OCI-LY7 (cell line): ENCODE measurements at regions not wholly inside any gene's neighbourhood (a gene's known extent, or its start where the extent isn't known, plus 50 kb on each side); places are given as distances from the start of the nearest gene placed in this dataset.

Source experiments
- CTCF ChIP-seq: fragments of 200-600 bp; sonication (generic); conservative IDR thresholded peaks from 2 replicates; pipeline ENCODE4 v1.5.1; 2014; ENCODE audit warnings: mild to moderate bottlenecking, antibody characterized with exemption, low read length, moderate library complexity, mixed read lengths
- EZH2phosphoT487 ChIP-seq: fragments of 200-600 bp; sonication (generic); IDR thresholded peaks from 2 replicates; pipeline ENCODE4 v1.6.1; 2018; ENCODE audit warnings: low read depth, borderline replicate concordance, mild to moderate bottlenecking, mixed run types, antibody characterized with exemption, low read length, moderate library complexity, mixed read lengths

DNA sequence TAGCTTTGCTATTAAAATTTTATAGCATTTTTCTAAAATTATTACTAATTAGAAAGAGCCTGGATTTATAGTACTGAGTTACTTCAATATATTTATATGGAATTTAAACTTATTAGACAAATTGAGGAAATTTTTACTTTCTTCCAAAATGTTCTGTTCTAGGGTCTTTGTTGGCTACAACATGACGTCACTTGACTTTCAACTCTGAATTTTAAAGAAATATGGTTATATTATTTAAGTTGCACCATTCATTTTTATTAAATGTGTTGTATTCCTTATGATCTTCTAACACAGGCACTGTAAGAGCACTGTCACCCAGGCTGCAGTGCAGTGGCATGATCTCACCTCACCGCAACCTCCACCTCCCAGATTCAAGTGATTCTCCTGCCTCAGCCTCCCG, 119.4 kb upstream of the CYLC2 start:
- TF ChIP-seq EZH2phosphoT487 (no peak), CTCF (no peak)
